WTC11 (cell line): ENCODE measurements at regions not wholly inside any gene's neighbourhood (a gene's known extent, or its start where the extent isn't known, plus 50 kb on each side); places are given as distances from the start of the nearest gene placed in this dataset.

Experiments used
- ATAC-seq: fragments of 200-7000 bp; cut with Tn5 transposase; 2 replicates; pipeline ENCODE4 v1.10.0; 2021; ENCODE audit warnings: mild to moderate bottlenecking, moderate library complexity
- CTCF ChIA-PET: fragments of 300-600 bp; sonication (Branson Sonifier 250); formaldehyde crosslinking; loops from one replicate; lab custom pipeline; 2021; ENCODE audit warnings: antibody characterized with exemption; lab: Charles Lee
- POLR2A ChIA-PET: fragments of 350-600 bp; sonication (Branson Sonifier 250); formaldehyde crosslinking; loops from one replicate; lab custom pipeline; 2021; ENCODE audit warnings: antibody characterized with exemption; lab: Charles Lee
- DNase-seq: peaks from one replicate; pipeline ENCODE4 v3.0.0; 2021; ENCODE audit warnings: low spot score
- H3K27ac Mint-ChIP-seq: 2 replicates; pipeline ENCODE4 v1.8.0; 2021; ENCODE audit warnings: mixed read lengths
- H3K27me3 Mint-ChIP-seq: 2 replicates; pipeline ENCODE4 v1.8.0; 2021; ENCODE audit warnings: low read depth, mild to moderate bottlenecking, moderate library complexity, mixed read lengths
- H3K36me3 Mint-ChIP-seq: 2 replicates; pipeline ENCODE4 v1.8.0; 2021; ENCODE audit warnings: mixed read lengths
- H3K4me1 Mint-ChIP-seq: 2 replicates; pipeline ENCODE4 v1.8.0; 2022; ENCODE audit warnings: mixed read lengths
- H3K4me3 Mint-ChIP-seq: 2 replicates; pipeline ENCODE4 v1.8.0; 2021; ENCODE audit warnings: mild to moderate bottlenecking, moderate library complexity, mixed read lengths
- H3K9me3 Mint-ChIP-seq: 2 replicates; pipeline ENCODE4 v1.8.0; 2021; ENCODE audit warnings: mixed read lengths
- FOXK1 ChIP-seq: sonication (generic); formaldehyde crosslinking; IDR thresholded peaks from 2 replicates; pipeline ENCODE4 v1.8.0; 2022; ENCODE audit warnings: mild to moderate bottlenecking, moderate library complexity, missing genetic modification reagents
- GABPB1 ChIP-seq: sonication (generic); formaldehyde crosslinking; IDR thresholded peaks from 2 replicates; pipeline ENCODE4 v1.8.1; 2023; ENCODE audit warnings: mild to moderate bottlenecking, missing genetic modification reagents
- MYBL2 ChIP-seq: sonication (generic); formaldehyde crosslinking; IDR thresholded peaks from 2 replicates; pipeline ENCODE4 v1.8.1; 2023; ENCODE audit warnings: mild to moderate bottlenecking, moderate library complexity, missing genetic modification reagents
- NFE2L1 ChIP-seq: sonication (generic); formaldehyde crosslinking; IDR thresholded peaks from 2 replicates; pipeline ENCODE4 v1.8.1; 2023; ENCODE audit warnings: missing genetic modification reagents
- PRRX2 ChIP-seq: fragments of 250-450 bp; sonication (Bioruptor Pico); IDR thresholded peaks from 2 replicates; pipeline ENCODE4 v1.8.0; 2021; ENCODE audit warnings: mild to moderate bottlenecking
- SMAD3 ChIP-seq: sonication (generic); formaldehyde crosslinking; IDR thresholded peaks from 2 replicates; pipeline ENCODE4 v1.8.0; 2022; ENCODE audit warnings: missing genetic modification reagents, mild to moderate bottlenecking, borderline replicate concordance
- TP53 ChIP-seq: sonication (generic); formaldehyde crosslinking; IDR thresholded peaks from 2 replicates; pipeline ENCODE4 v1.8.1; 2023; ENCODE audit warnings: mild to moderate bottlenecking, missing genetic modification reagents
- ZNF121 ChIP-seq: sonication (generic); formaldehyde crosslinking; IDR thresholded peaks from 2 replicates; pipeline ENCODE4 v1.8.0; 2023; ENCODE audit warnings: missing genetic modification reagents
- ZNF138 ChIP-seq: sonication (generic); formaldehyde crosslinking; conservative IDR thresholded peaks from 2 replicates; pipeline ENCODE4 v1.8.1; 2022; ENCODE audit warnings: mild to moderate bottlenecking, moderate library complexity, missing genetic modification reagents
- ZNF232 ChIP-seq: sonication (generic); formaldehyde crosslinking; IDR thresholded peaks from 2 replicates; pipeline ENCODE4 v1.8.0; 2022; ENCODE audit warnings: mild to moderate bottlenecking, missing genetic modification reagents
- ZNF263 ChIP-seq: sonication (generic); formaldehyde crosslinking; IDR thresholded peaks from 2 replicates; pipeline ENCODE4 v1.8.1; 2022; ENCODE audit warnings: low read depth, mild to moderate bottlenecking, moderate library complexity, missing genetic modification reagents
- ZNF317 ChIP-seq: sonication (generic); formaldehyde crosslinking; IDR thresholded peaks from 2 replicates; pipeline ENCODE4 v1.8.1; 2023; ENCODE audit warnings: low read depth, mild to moderate bottlenecking, moderate library complexity, missing genetic modification reagents, borderline replicate concordance
- TF ChIP-seq, protein P1 (sequence below): sonication (generic); formaldehyde crosslinking; IDR thresholded peaks from 2 replicates; pipeline ENCODE4 v1.8.1; 2022; ENCODE audit warnings: mild to moderate bottlenecking, moderate library complexity, missing genetic modification reagents
- TF ChIP-seq, protein P2 (sequence below): fragments of 250-450 bp; sonication (Bioruptor Pico); IDR thresholded peaks from 2 replicates; pipeline ENCODE4 v1.9.0; 2021; ENCODE audit warnings: mild to moderate bottlenecking
- TF ChIP-seq, protein P3 (sequence below): sonication (generic); formaldehyde crosslinking; IDR thresholded peaks from 2 replicates; pipeline ENCODE4 v1.8.0; 2022; ENCODE audit warnings: mild to moderate bottlenecking, missing genetic modification reagents
- TF ChIP-seq, protein P4 (sequence below): fragments of 250-450 bp; sonication (Bioruptor Pico); conservative IDR thresholded peaks from 2 replicates; pipeline ENCODE4 v1.9.0; 2021; ENCODE audit warnings: mild to moderate bottlenecking
- TF ChIP-seq, protein P5 (sequence below): sonication (generic); formaldehyde crosslinking; IDR thresholded peaks from 2 replicates; pipeline ENCODE4 v1.8.1; 2023; ENCODE audit warnings: mild to moderate bottlenecking, missing genetic modification reagents, moderate library complexity
- TF ChIP-seq, protein P6 (sequence below): sonication (generic); formaldehyde crosslinking; IDR thresholded peaks from 2 replicates; pipeline ENCODE4 v1.8.1; 2022; ENCODE audit warnings: missing genetic modification reagents, borderline replicate concordance
- TF ChIP-seq, protein P7 (sequence below): fragments of 250-450 bp; sonication (Bioruptor Pico); IDR thresholded peaks from 2 replicates; pipeline ENCODE4 v2.1.2; 2022; ENCODE audit warnings: mild to moderate bottlenecking, moderate library complexity

DNA sequence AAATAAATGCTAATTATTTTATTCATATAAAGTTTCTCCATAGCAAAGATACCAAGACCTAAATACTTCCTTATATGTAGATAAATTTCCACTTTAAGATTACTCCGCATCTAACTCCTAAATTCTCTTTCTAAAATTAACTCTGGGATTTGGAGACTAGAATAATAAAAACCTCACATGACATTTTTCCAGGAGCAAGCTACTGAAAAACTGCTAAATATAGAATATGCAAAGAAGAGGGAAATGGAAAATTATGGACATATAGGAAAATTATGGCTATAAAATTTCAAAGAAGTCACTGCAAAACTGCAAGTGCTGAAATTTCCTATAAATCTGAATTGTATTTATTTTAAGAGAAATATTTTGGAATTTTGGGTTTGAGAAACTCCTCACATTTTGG lies 186.2 kb downstream of the DUSP6 start:
- DNase-seq (no peak), ATAC-seq (no peak)
- H3K9me3 Mint-ChIP-seq: no peaks in the 10 kb centered on the region
- no peaks in the 10 kb centered on the region for H3K36me3 Mint-ChIP-seq
- POLR2A ChIA-PET: no interaction called here
- TF ChIP-seq, protein P1, sequence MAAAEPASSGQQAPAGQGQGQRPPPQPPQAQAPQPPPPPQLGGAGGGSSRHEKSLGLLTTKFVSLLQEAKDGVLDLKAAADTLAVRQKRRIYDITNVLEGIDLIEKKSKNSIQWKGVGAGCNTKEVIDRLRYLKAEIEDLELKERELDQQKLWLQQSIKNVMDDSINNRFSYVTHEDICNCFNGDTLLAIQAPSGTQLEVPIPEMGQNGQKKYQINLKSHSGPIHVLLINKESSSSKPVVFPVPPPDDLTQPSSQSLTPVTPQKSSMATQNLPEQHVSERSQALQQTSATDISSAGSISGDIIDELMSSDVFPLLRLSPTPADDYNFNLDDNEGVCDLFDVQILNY (CRISPR knock-in tag): no peak
- TF ChIP-seq, protein P2, sequence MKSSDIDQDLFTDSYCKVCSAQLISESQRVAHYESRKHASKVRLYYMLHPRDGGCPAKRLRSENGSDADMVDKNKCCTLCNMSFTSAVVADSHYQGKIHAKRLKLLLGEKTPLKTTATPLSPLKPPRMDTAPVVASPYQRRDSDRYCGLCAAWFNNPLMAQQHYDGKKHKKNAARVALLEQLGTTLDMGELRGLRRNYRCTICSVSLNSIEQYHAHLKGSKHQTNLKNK (CRISPR knock-in tag): no peak
- TF ChIP-seq, protein P3, sequence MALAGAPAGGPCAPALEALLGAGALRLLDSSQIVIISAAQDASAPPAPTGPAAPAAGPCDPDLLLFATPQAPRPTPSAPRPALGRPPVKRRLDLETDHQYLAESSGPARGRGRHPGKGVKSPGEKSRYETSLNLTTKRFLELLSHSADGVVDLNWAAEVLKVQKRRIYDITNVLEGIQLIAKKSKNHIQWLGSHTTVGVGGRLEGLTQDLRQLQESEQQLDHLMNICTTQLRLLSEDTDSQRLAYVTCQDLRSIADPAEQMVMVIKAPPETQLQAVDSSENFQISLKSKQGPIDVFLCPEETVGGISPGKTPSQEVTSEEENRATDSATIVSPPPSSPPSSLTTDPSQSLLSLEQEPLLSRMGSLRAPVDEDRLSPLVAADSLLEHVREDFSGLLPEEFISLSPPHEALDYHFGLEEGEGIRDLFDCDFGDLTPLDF: no peak
- TF ChIP-seq, protein P4, sequence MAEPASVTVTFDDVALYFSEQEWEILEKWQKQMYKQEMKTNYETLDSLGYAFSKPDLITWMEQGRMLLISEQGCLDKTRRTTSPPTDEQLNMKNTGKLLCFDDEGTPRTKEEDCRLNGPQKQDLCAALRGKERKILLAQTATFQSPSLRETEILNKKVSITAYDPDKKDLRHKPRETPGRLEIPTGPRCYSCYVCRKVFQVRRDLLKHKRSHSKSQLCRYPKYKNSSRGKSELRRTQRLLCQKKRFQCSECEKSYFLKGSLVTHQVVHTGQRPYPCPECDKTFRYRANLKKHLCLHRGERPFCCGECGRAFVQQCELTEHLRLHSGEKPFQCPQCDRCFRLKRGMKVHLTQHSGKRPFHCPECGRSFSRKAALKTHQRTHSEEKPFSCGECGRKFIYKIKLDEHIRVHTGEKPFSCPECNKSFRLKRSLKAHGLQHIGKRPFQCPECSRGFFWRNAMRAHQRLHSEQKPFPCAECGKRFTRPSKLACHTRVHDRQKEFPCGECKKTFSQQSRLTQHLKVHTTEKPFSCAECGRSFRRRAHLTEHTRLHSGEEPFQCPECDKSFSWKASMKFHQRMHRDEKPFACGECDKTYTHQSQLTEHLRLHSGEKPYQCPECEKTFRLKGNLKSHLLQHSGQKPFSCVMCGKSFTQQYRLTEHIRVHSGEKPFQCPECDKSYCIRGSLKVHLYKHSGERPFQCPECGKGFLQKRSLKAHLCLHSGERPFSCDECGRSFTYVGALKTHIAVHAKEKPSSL (CRISPR knock-in tag): no peak
- TF ChIP-seq, protein P5, sequence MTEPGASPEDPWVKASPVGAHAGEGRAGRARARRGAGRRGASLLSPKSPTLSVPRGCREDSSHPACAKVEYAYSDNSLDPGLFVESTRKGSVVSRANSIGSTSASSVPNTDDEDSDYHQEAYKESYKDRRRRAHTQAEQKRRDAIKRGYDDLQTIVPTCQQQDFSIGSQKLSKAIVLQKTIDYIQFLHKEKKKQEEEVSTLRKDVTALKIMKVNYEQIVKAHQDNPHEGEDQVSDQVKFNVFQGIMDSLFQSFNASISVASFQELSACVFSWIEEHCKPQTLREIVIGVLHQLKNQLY: no peak
- TF ChIP-seq SMAD3 (CRISPR knock-in tag): no peak
- no peak for TF ChIP-seq ZNF138 (CRISPR knock-in tag)
- TF ChIP-seq TP53: no peak
- TF ChIP-seq, protein P6, sequence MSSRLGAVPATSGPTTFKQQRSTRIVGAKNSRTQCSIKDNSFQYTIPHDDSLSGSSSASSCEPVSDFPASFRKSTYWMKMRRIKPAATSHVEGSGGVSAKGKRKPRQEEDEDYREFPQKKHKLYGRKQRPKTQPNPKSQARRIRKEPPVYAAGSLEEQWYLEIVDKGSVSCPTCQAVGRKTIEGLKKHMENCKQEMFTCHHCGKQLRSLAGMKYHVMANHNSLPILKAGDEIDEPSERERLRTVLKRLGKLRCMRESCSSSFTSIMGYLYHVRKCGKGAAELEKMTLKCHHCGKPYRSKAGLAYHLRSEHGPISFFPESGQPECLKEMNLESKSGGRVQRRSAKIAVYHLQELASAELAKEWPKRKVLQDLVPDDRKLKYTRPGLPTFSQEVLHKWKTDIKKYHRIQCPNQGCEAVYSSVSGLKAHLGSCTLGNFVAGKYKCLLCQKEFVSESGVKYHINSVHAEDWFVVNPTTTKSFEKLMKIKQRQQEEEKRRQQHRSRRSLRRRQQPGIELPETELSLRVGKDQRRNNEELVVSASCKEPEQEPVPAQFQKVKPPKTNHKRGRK: no peak
- TF ChIP-seq GABPB1: no peak
- TF ChIP-seq PRRX2: no peak
- TF ChIP-seq ZNF317 (CRISPR knock-in tag): no peak
- TF ChIP-seq MYBL2: no peak
- TF ChIP-seq ZNF121 (CRISPR knock-in tag): no peak
- no peak overlapping the region for H3K4me3 Mint-ChIP-seq
- CTCF ChIA-PET: no interaction called here
- peaks cover 27% of the 10 kb centered on the region for H3K27me3 Mint-ChIP-seq
- H3K4me1 Mint-ChIP-seq: peaks cover 13% of the 10 kb centered on the region
- no peak overlapping the region for H3K27ac Mint-ChIP-seq

DNA sequence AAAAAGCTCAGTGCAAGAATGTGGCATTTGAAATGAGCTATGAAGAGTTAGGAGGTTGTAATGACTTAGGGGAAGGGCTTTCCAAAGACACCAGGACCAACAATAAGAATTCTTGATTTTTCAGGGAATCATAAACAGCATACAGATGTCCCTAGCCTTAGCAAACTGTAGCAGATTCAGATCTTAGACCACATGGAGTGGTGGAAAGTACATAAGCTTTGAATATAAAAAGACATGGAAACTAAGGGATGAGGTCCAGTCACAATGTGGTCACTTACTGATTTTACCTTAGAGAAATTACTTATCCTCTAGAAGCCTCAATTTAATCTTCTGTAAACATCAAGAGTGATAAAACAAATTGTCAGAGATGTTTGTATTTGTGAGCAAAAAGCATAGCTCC lies 186.6 kb downstream of the DUSP6 start:
- Mint-ChIP-seq H3K27me3 (peaks cover 27% of the 10 kb centered on the region), H3K9me3 (no peaks in the 10 kb centered on the region), H3K36me3 (no peaks in the 10 kb centered on the region), H3K4me1 (peaks cover 13% of the 10 kb centered on the region), H3K4me3 (no peak overlapping the region), H3K27ac (no peak overlapping the region)
- CTCF ChIA-PET: no interaction called here
- TF ChIP-seq SMAD3 (CRISPR knock-in tag): no peak
- TF ChIP-seq, protein P7, sequence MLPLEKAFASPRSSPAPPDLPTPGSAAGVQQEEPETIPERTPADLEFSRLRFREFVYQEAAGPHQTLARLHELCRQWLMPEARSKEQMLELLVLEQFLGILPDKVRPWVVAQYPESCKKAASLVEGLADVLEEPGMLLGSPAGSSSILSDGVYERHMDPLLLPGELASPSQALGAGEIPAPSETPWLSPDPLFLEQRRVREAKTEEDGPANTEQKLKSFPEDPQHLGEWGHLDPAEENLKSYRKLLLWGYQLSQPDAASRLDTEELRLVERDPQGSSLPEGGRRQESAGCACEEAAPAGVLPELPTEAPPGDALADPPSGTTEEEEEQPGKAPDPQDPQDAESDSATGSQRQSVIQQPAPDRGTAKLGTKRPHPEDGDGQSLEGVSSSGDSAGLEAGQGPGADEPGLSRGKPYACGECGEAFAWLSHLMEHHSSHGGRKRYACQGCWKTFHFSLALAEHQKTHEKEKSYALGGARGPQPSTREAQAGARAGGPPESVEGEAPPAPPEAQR (CRISPR knock-in tag): no peak
- no peak for TF ChIP-seq ZNF263 (CRISPR knock-in tag)
- TF ChIP-seq ZNF232 (CRISPR knock-in tag): no peak
- TF ChIP-seq FOXK1 (CRISPR knock-in tag): no peak
- TF ChIP-seq NFE2L1: no peak
- DNase-seq: no peak
- ATAC-seq: no peak
- POLR2A ChIA-PET: no interaction called here
